DND-41 (cell line): ENCODE measurements at regions not wholly inside any gene's neighbourhood (a gene's known extent, or its start where the extent isn't known, plus 50 kb on each side); places are given as distances from the start of the nearest gene placed in this dataset.

Source experiments
- EZH2 ChIP-seq: IDR thresholded peaks from 3 replicates; pipeline ENCODE4 v1.6.1; 2012; ENCODE audit warnings: borderline replicate concordance, low read depth, mild to moderate bottlenecking, moderate library complexity, low read length, inconsistent platforms; ENCODE audit not compliant: severe bottlenecking
- TF ChIP-seq, protein P1 (sequence below): IDR thresholded peaks from 2 replicates; pipeline ENCODE4 v1.5.1; 2012; ENCODE audit warnings: borderline replicate concordance, low read length, moderate library complexity, mild to moderate bottlenecking; ENCODE audit not compliant: poor library complexity, severe bottlenecking; ENCODE audit errors: extremely low read depth

DNA sequence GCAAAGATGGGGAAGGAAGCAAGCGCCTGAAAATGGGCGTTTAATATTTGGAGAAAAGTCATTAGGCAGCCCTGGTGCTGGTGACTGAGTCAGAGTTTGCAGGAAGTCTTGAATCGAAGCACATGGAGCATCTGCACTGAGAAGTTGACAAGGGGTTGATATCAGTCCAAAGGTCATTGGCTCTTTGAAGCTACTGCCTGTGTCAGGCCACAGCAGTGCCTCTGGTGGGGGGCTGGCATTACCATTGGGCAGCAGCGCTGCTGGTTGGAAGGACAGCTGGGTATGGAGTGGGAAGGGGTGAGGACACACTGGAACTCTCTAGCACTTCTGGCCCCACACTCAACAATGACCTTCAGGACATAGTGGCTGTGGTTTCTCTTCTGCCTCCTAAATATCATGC, 150.4 kb upstream of the ERCC6L2 start:
- TF ChIP-seq, protein P1, sequence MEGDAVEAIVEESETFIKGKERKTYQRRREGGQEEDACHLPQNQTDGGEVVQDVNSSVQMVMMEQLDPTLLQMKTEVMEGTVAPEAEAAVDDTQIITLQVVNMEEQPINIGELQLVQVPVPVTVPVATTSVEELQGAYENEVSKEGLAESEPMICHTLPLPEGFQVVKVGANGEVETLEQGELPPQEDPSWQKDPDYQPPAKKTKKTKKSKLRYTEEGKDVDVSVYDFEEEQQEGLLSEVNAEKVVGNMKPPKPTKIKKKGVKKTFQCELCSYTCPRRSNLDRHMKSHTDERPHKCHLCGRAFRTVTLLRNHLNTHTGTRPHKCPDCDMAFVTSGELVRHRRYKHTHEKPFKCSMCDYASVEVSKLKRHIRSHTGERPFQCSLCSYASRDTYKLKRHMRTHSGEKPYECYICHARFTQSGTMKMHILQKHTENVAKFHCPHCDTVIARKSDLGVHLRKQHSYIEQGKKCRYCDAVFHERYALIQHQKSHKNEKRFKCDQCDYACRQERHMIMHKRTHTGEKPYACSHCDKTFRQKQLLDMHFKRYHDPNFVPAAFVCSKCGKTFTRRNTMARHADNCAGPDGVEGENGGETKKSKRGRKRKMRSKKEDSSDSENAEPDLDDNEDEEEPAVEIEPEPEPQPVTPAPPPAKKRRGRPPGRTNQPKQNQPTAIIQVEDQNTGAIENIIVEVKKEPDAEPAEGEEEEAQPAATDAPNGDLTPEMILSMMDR = no peak
- no peak for TF ChIP-seq EZH2
